ENCODE measurements at regions not wholly inside any gene's neighbourhood (a gene's known extent, or its start where the extent isn't known, plus 50 kb on each side); places are given as distances from the start of the nearest gene placed in this dataset.
"Not testable (repeated sequence)": the region's sequence is repeated elsewhere in the genome, so short reads cannot be mapped to it uniquely, and the experiment has no call there.

DNA sequence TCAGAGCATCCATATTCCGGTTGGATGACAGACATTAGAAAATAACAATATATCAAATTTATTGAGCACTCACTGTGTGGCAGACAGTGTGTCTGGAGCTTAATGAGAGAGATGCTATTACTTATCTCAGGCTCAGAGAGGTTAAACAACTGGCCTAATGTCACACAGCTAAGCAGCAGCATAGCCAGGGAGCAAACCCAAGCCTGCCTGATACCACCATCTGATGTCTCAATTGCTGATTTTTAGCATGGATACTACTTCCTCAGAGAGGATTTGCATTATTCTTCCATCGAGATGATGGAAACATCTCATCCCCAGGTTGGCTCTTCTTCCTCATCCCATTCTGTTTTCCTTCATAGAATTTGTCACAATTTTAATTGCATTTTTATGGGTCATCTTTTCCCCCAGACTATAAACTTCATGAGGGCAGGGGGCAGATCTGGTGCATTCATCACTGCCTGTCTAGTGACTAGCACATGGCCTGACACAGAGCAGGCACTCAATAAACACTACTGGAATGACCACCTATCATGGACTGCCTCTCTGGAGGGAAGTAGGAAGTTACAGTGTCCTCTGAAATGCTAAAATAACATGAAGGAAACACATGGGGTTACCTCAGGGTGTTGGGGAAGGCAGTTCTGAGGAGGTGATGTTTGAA, 344.8 kb upstream of the CCL2 start:
- no peak for DNase-seq

DNA sequence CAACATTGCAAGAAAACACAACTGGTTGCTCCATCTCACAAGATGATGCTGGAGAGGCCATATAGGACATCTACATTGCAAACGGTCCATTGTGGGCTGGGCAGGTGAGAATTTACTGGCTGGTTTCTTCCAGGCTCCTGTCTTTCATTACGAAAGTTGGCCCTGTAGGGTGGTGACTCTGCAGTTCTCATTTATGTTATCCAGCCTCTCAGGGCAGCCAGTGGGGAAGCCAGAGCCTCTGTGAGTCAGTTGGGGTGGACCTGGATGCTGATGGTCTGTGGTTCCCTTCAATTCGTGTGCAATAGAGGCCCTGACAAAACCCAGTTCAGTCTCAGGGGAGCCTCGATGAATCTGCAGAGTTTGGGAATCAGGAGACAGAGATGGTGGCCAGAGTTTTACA, 341.0 kb upstream of the CCL2 start:
- DNase-seq: no peak

DNA sequence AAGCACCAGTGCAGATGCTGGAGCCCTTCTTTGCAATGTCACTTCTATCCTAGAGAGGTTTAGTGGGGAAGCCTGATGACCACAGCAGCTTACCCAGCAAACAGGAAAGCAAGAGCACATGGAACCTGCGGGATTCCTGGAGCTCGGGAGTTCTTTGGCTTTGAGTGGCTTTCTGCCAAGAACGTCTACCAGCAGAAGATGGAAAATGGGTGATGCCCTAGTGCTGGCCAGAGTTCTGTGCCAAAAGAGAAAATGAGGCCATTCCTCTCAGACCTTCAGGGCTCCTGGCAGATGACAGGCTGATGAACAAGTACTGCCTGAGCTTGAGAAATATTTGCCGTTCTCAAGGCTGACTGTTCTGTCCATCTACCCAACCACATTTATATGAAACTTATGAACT, 332.1 kb upstream of the CCL2 start:
- DNase-seq: no peak

DNA sequence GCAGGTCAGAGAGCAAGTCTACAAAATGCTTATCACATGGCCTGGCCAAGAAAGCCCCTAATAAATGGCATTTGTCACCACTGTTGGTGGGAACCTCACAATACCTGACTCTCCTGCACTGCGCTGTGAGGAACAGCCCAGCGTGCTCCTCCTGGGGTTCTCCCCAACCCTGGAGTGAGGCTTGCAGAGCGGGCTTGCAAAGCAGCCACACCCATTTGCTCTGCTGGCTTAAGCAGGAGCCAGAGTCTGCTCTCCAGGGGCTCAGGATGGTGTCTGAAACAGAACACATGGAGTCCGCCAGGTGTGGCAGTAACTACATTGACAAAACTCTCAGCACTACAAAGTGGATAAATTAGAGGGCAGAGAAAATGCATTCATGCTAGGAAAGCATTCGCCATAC, 331.0 kb upstream of the CCL2 start:
- DNase-seq: no peak

DNA sequence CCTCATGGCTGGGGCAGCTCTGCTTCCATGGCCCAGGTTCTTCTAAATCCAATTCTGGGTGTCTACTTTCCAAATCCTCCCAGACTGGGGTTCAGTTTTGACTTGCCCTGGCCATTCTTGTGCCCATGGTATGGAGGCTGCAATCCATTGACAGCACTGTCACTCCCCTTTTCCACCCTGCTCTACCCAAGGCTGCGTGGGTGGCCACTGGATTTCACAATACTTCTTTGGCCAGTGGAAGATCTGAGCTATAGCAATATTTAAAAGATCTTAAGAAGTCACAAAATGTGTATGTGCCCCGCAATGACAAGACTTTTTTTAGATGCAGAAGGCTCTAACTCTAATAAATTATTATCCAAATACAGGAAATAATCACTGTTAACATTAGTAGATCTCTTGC, 329.4 kb upstream of the CCL2 start:
- no peak for DNase-seq

DNA sequence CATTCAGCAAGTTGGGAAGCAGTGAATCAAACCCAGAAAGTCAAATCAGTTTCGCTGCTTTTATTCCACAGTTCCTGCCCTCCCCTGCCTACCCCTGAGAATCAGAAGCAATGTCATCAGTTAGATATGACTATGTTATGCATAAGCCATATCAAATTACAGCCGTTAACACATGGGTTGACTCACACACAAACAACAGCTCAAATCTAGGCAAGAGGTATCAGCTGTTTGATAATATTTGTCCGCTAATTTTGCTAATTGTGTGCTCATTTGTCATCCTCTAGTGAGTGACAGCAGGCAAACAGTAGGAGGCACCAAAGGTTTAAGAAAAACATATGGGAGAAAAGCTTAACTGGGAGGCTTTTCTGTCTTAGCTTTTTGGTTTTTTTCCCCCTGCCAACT, 327.4 kb upstream of the CCL2 start:
- no peak for DNase-seq

DNA sequence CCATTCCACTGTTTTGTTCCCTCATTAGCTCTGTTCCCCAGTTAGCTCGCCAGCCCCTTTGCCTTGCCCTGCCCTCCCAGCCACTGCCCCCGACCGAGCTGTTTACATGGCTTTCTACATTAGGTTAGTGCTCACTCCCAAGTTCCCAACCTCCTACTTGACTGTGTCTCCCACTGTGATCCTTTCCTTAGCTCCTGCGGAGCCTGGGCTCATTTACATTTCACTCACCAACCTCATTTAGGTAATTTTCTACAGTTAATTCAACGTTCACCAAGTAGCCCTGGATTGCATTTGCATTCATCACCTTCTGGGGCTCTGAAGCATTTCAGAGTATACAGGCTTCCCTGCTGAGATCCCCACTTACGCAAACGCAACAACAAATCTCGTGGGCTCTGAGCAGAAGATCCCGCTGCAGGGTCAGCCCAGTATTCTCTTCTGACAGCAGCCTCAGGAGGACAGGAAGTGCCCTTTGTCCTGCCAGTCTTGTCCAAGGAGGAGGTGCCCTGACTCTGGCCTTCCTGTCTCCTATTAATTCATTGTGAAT, 325.8 kb upstream of the CCL2 start:
- no peak for DNase-seq

DNA sequence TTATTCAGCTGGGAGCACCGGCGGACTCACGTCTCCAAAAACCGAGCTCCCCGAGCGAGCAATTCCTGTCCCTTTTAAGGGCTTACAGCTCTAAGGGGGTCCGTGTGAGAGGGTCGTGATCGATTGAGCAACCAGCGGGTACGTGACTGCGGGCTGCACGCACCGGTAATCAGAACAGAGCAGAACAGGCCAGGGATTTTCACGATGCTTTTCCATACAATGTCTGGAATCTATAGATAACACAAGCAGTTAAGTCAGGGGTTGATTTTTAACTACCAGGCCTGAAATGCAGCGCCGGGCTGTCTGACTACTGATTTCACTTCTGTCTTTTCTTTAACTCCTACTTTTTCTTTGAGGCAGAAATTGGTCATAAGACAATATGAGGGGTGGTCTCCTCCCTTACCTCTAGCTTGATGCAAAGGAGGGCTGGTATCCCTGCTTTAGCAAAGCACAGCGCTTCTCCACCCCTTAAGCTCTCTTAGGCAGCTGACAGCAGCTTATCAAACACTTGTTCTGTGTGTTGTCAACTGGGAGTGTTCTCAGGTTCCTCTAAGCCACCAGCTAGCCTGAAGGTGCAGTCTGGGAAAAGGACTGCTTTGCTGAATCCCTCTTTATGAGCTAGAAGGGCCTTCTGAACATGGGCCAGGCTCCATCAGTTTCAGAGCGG, 323.8 kb upstream of the CCL2 start:
- not testable (repeated sequence) for DNase-seq

DNA sequence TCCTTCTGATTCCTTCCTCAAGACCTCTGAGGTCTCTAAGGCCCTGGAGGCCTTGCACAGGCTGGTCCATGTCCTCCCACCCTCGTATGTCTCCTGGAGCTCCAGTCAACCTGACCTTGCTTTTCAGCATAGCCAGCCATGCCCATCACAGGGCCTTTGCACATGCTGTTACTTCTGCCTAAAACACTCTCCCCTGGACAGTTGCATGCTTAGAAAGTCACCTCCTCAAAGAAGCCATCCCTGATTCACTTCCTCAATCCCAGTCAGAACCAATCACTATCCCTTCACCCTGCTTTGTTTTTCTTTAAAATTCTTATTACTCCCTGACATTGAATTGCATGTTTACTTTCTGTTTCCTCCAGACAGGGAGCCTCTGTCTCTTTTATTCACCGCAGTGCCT, 322.1 kb upstream of the CCL2 start:
- no peak for DNase-seq

DNA sequence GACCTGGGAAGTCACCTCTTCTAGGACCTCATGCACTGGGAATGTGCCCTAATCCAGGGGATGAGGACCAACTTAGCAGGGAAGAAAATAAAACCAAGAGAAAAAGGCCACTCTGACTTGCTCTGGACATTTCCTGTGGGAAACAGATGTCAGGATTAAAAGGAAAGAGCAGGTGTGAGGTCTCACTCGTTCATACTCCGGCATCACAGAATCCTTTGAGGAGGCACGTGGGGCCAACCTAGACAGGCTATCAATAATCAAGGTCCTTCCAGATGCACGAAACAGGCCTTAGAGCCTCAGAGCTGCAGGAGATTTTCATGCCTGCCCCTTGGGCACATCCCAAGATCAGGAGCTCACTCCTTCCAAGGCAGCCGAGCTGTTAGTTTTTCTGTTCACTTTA, 321.5 kb upstream of the CCL2 start:
- no peak for DNase-seq

DNA sequence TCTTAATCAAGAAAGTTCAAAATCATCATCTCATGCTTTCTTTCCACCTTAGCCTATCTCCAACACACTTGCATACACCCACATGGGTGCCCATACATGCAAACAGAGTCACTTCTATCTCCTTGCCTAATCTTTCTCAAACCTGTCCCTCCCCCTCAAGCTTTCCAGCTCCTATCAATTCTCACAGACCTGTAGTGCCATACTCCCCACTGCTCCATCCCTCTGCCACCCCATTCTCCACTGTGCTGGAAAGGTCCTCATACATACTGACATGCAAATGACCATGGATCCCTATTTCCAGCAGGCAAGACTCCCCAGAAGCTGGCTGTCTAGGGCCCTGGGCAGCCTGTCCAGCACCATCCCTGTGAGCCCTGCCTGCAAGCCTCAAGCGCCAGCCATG, 320.4 kb upstream of the CCL2 start:
- no peak for DNase-seq

DNA sequence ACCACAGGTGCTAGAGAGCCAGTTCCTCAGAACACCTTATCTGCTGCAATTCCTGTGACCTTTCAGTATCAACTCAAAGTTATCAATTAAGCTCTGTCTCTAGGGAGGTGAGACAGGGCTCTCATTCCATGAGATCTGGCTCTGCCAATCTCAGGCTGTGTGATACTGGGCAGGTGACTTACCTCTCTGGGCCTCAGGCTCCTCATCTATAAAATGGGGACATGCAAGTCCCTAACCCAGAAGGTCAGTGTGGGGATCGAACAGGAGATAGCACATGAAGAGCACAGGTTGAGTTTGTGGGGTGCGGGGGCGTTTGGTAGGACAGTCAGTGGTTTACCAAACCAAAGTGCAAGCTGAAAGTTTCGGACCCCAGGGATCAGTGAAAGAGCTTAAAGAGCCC, 319.3 kb upstream of the CCL2 start:
- no peak for DNase-seq

DNA sequence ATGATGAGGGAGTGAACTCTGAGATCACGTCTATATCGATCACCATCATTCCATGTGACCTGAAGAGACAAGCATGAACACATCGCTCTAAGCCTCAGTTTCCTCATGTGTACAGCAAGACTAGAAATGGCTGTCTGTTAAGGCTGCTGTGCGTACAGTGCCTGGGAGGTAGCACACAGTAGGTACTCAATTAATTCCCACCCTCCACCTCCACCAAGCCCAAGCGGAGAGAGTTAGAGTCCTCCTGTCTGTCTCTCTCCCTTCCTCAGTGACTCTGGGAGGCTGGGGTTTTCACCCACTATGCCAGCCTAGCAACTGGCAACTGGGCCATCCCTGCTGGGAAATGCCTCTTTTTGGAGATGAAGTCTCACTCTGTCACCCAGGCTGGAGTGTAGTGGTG, 318.3 kb upstream of the CCL2 start:
- DNase-seq: no peak

DNA sequence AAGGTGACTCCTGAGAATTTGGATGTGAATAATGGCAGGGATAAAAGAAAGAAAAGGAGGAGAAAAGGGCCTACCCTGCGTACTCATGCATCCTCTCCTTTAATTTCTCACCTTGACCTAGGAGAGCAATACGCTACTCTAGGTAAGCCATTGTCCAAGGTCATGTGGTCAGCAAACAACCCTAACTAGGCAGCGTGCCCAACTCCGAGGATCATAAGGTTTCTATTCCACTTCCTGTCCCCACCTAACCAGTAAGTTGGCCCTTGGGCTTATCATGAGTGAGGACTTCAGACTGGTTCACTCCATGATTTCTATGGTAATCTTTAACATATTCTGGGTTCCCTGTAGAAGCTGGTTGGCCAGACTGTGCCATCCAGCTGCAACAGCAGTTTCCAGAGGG, 315.1 kb upstream of the CCL2 start:
- DNase-seq: no peak

DNA sequence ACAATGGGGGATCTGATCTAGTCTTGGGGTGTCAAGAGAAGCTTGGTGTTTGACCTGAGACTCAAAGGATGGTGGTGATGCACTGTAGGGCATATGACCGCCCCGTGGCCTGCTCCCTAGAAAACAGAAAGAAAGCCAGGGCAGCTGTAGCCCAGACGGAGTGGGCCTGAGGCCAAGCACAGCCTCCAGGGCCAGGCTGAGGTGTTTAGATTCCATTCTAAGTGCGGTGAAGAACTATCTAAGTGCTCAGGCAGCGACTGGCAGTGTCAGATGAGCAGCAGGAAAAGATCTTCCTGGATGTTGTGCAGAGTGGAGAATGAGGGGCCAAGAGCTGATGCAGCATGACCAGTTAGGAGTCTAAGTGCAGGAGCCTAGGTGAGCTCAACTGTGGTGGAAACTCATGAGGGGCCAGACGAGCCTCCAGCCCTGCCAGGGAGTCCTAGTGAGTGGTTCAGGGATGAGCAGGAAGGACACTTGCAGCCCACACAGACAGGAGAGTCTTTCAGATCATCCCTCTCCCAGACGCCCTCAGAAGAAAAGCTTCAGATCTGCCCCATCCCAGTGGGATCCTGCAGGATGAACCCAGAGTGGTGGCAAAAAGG, 314.2 kb upstream of the CCL2 start:
- DNase-seq: peak; percentile 80

DNA sequence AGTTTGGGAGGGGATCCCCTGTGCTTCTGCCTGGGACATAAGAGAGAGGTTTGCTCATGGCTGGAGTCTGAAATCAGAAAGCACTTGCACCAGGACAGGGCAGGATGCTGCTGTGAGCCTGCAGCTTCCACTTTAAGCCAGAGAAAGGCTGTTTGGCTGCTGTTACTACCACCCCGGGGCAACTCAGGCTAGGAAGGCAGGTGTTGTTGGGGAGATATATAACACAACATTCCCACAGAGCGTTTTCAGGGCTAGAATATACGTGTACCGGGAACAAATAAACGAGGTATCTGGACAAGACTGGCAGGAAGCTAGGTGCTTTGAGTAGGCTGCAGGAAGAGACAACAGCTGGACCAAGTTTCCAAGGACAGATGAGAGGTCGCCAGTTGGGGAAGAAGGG, 313.3 kb upstream of the CCL2 start:
- no peak for DNase-seq

DNA sequence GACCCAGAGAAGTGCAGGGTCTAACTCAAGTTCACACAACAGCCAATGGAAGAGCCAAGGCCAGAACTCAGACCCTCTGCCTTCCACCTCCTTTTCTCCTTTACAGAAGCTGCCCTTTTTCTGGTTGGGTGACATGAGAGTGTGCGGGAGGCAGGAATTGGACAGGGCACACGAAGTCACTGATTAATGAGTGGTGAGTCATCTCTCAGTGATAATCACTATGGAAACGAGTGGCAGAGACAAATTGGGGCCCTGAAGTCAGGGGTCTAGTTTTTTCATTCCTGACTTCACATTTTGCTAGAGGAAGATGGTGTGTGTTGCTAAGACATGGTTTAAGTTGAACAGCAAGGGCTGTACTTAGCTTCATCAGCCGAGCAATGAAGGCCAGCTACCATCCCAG, 312.7 kb upstream of the CCL2 start:
- DNase-seq: no peak

DNA sequence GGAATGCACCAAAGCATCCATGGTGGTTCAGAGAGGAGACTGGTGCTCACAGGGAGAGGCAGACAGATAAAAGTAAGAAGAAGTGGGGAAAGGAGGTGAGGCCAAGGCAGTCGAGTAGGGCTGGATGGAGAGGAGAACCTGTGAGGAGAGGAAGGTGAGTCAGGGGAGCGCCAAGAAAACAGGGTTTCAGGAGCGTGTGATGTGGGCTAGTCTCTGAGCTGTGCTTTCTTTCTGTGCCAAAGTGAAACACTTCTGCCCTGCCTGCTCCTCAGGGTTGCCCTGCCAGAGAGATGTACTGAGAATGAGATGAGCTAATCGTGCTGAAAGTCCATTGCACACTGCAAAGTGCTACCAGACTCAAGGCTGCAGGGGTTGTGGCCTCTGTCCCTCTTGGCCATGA, 310.7 kb upstream of the CCL2 start:
- DNase-seq: no peak

DNA sequence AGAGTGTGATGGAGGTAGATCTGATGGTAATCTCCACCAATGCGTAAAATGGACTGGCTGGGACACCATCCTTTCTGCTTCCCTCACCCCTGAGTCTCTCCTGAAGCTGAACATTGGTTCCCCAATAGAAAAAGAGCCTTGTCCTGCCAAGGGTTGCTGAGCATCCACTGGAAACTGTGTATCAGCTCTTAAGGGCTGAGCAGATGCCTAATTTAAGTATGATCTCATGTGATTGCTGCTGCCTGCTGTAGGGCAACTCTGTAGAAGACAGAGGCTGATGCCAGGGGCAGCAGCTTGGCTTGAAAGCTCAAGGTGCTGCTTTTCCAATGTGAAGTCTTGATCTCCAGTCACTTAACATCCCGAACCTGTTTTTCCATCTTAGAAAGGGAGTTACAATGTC, 310.3 kb upstream of the CCL2 start:
- no peak for DNase-seq

DNA sequence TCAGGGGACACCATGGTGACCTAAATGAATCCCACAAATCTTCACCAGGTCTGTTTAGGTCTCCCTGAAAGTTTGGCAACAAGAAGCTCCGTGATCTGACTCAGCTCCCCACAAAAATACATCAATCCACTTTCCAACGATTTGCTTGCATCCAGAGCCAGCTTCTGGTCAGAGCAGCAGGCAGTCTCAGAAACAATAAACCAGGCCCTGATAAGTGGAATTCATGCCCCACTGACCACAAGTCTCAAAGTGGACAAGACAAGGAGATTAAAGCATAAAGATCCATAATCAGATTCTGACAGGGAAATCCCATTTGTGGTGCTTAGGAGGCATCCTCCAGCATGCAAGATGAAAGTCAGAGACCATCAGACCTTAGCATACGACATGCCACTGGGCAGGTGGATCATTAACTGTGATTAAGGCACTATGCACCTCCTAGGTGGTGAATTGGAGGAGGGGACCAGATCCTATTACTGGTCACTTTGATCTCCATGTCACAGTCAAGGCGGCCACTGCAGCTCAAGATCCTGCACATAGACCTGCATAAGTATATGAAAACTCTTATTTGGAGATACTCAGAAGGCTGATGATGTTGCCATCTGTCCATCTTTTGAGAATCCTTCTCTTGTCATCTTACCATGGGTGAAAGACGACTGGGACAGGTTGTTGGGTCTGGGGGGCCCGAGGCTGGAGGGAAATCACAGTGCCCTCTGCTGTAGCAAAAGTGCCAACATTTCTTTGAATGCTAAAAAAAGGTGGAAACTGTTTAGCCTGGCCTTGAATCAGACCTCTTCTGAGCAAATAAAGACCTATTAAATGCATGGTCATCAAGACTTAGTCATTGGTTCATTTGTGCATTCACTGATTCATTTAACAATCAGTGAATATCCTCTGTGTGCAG, 309.2 kb upstream of the CCL2 start:
- DNase-seq: no peak

DNA sequence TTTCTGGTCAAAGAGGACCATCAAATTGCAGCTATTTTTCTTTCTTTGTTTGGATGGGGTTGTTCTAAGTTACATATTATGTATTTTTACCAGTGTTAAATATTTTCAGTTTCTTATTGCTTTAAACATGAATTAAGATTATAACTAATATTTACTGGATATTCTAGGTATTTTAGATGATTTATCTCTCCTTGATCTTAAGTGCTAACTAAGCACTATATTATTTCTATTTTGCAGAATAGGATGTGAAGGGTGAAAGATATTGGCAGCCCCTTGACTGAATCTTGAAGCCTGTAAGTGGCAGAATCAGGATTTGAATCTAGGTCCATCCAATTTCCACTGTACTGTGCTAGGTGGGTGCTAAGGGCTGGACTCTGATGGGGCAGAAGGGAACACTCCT, 307.3 kb upstream of the CCL2 start:
- DNase-seq: no peak

DNA sequence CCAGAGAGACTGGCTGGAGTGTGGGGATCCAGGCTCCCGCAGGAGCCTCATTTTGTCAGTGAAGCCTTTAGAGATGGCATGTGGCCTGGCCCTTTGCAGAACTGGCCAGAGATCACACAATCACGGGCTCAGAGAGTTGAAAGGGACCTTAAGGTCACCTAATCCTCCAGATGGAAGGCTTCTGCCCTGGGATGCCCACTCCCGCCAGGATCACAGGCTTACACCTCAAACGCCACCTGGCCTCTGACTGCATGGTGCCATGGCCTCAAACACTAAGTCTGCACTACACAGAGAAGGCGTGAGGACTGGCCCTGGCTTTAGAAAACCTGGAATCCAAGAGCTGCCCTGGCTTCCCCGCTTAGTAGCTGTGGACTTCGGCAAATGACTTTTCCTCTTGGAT, 306.8 kb upstream of the CCL2 start:
- DNase-seq: no peak

DNA sequence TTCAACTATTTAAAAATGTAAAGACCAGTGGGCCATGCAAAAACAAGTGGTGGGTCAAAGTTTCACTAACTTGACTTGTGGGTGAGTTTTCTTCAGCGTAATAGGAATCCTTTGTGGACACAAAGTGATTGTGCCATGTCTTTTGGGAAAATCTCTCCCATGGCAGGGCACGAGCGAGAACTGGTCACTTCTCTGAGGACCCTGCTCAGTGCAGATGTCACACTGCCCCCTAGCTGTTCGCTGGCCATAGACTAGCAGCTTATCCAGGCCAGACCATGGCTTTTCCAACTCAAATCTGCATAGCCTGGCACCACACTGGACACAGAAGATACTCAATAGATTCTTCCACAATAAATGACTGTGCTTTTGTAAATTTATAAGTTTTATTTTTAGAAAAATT, 306.0 kb upstream of the CCL2 start:
- DNase-seq: peak; percentile 84

DNA sequence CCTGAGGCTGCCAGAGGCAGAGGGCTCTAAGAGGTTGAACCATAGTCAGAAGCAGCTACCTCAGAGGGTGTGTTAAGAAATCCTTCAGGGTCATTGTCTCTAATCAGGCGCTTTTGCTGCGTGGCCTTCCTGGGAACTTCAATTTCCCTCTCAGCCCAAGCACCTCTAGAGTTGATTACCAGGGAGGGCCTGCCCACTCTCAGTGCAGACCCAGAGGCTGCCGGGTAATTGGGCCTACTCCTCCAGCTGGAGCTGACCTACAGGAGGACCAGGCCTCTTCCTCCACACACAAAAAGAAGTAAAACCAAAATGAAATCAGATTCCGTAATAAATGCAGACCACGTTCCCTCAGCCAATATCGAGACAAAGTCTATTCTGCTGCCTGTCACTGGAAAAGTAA, 305.0 kb upstream of the CCL2 start:
- no peak for DNase-seq
